Right atrium auricular region (tissue), 2 donors: ENCODE measurements at regions not wholly inside any gene's neighbourhood (a gene's known extent, or its start where the extent isn't known, plus 50 kb on each side); places are given as distances from the start of the nearest gene placed in this dataset.

Experiments
- DNase-seq: peaks from one replicate; pipeline ENCODE4 v3.0.0-alpha.2; 2019; ENCODE audit warnings: low spot score
- H3K27ac ChIP-seq, 2 donors: fragments of 200-600 bp; sonication (generic); 1 replicate in 1 of 2; 2 replicates in 1 of 2; pipeline ENCODE4 v1.5.1; 2016 to 2019
- H3K27me3 ChIP-seq, 2 donors: fragments of 200-600 bp; sonication (generic); one replicate each; pipeline versions ENCODE4 v1.5.1 to v1.6.0; 2017 to 2019
- H3K36me3 ChIP-seq: fragments of 200-600 bp; sonication (generic); one replicate; pipeline ENCODE4 v1.5.1; 2016
- H3K4me1 ChIP-seq, 2 donors: fragments of 200-600 bp; sonication (generic); one replicate each; pipeline versions ENCODE4 v1.5.1 to v1.6.0; 2017 to 2019
- H3K4me3 ChIP-seq, 2 donors: fragments of 200-600 bp; sonication (generic); 1 replicate in 1 of 2; 2 replicates in 1 of 2; pipeline ENCODE4 v1.5.1; 2017 to 2019; ENCODE audit warnings: mild to moderate bottlenecking in 1 of 2, moderate library complexity in 1 of 2
- H3K9me3 ChIP-seq, 2 donors: fragments of 200-600 bp; sonication (generic); one replicate each; pipeline ENCODE4 v1.5.1; 2019
- CTCF ChIP-seq, 2 donors: fragments of 200-600 bp; sonication (generic); IDR thresholded peaks; one replicate each; pipeline ENCODE4 v1.5.1; 2019; ENCODE audit warnings: antibody characterized with exemption in 2 of 2

DNA sequence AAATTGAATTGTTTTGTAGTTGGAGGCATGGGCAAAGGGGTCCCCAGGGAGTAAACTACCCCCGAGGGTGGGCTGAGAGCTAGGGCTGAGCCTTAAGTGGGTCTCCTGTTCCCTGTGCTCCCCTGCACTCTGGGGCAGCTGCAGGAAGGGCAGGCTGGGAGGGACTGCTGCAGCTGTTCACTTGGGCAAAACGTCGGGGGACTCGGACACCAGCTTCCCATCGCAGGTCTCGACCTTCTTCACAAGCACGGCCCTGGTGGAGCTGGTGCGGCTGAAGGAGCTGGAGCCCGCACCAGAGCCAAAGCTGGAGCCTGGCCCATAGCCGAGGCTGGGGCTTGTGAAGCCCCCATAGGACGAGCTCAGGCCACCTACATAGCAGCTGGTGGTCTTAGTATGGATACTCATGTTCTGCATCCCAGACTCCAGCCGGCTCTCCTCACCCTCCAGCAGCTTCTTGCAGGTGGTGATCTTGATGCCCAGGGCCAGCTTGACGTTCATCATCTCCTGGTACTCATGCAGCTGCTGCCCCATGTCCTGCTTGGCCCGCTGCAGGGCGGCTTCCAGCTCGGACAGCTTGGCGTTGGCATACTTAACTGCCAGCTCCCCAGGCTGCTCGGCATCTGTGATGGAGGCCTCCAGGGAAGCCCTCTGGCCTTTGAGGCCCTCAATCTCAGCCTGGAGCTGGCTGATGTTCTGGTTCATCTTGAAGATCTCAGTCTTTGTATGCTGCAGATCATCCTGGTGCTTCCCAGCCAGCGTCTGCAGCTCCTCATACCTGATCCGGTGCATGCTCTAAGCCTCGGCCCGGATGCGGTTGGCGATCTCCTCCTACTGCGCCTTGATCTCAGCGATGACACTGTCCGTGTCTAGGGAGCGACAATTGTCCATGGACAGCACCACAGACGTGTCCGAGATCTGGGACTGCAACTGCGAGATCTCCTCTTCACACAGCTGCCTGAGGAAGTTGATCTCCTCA, 423.5 kb upstream of the ARPP21 start:
- Histone ChIP-seq H3K27me3 (no peaks in the 10 kb centered on the region), H3K4me3 (no peak overlapping the region), H3K27ac (no peak overlapping the region), H3K4me1 (no peaks in the 10 kb centered on the region), H3K36me3 (no peaks in the 10 kb centered on the region), H3K9me3 (no peaks in the 10 kb centered on the region)
- DNase-seq: no peak
- no peak for TF ChIP-seq CTCF (IDR thresholded peaks at IDR 0.05)

DNA sequence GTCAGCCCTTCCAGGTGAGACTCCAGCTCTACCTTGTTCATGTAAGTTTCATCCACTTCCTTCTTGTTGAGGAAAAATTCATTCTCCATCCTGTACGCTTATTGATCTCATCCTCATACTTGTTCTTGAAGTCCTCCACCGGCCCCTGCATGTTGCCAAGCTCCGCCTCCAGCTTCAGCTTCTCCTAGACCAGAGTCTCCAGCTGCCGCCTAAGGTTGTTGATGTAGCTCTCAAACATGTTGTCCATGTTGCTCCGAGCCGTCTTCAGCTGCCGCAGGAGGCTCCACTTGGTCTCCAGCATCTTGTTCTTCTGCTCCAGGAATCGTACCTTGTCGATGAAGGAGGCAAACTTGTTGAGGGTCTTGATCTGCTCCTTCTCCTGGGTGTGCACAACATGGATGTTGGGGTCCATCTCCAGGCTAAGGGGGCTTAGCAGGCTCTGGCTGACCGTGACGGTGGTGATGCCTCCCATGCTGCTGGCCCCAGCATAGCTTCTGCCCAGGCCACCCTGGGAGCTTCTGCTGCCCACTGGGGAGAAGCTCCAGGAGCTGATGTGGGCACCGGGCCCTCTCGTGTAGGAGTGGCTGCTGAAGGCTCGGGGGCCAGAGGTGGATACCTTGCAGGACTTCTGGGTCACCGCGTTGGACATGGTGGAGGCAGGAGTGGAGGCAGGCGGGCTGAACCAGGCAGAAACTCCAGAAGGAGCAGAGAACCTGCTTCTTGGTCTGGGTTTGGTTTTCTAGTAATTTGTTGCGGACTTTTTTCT, 422.6 kb upstream of the ARPP21 start:
- no peaks in the 10 kb centered on the region for H3K9me3 ChIP-seq
- no peaks in the 10 kb centered on the region for H3K27me3 ChIP-seq
- no peaks in the 10 kb centered on the region for H3K36me3 ChIP-seq
- no peak for DNase-seq
- TF ChIP-seq CTCF (IDR thresholded peaks at IDR 0.05): no peak
- H3K4me1 ChIP-seq: no peaks in the 10 kb centered on the region
- no peak overlapping the region for H3K27ac ChIP-seq
- H3K4me3 ChIP-seq: no peak overlapping the region

DNA sequence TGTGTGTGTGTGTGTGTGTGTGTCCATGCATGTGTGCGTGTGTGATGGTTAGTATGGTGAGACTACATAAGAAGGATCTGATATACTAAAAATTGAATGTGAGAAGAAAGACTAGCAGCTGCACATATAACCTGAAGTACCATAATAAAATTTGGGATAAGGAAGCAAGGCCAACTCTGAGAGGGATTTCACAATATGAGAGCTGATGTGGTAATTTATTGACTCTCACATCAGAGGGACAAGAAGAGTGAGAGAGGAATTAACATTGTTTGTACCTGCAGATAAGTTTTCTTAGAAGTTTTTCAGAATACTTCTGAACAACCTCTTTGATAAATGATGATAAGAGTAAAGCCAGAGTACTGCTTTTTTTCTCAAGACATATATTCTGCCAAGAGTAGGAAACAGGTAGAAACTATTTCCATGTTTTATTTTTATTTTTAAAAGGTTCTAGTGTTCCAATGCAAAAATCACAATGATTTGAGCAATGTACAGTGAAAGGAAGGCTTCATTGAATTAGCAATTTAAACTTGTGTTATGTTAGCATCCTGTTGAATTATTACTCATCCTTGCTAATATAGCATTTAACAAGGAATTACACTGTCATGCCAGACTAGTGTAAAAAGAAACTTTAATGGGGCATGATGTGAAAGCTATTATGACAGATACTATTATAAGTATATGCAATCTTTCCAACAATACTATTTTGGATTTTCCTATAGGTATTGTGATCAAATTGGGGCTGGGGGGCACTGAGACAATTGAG, 415.5 kb upstream of the ARPP21 start:
- H3K36me3 ChIP-seq: no peaks in the 10 kb centered on the region
- H3K4me1 ChIP-seq: no peaks in the 10 kb centered on the region
- H3K4me3 ChIP-seq: no peak overlapping the region
- no peak for TF ChIP-seq CTCF (IDR thresholded peaks at IDR 0.05)
- DNase-seq: no peak
- no peaks in the 10 kb centered on the region for H3K9me3 ChIP-seq
- no peak overlapping the region for H3K27ac ChIP-seq
- no peaks in the 10 kb centered on the region for H3K27me3 ChIP-seq

DNA sequence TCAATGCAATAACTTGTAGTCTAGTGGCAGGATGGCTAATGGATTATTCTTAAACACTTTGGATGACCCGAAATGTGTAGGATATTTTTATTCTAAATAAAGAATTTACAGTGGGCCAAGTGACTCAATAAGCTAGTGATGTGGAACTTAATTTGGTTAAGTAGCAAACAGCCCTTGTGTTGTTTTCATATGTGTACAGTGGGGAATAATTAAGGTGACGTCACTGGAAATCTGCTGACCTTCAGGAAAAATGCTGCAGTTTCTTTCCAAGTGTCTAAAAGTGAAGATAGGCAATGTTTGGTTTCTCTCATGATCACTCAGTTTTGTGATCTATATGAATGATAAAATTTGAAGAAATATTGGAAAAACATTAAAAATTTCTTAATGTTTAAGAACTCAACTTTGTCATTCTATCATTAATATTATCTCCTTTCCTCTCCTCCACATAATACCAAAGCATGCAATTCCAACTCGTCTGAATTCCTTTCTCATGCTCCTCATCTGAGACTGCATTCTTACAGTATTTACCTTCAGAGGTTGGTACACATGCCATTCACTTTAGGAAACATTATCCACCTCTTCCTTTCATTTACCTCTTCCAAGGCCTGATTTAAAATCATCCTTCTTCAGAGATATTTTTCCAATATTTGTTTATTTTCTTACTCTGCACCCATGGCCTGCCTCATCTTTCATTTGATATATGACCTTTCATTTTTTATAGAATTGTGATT, 414.6 kb upstream of the ARPP21 start:
- H3K27me3 ChIP-seq: no peaks in the 10 kb centered on the region
- no peak for DNase-seq
- no peaks in the 10 kb centered on the region for H3K36me3 ChIP-seq
- TF ChIP-seq CTCF (IDR thresholded peaks at IDR 0.05): no peak
- H3K4me1 ChIP-seq: no peaks in the 10 kb centered on the region
- H3K4me3 ChIP-seq: no peak overlapping the region
- H3K9me3 ChIP-seq: no peaks in the 10 kb centered on the region
- H3K27ac ChIP-seq: no peak overlapping the region

DNA sequence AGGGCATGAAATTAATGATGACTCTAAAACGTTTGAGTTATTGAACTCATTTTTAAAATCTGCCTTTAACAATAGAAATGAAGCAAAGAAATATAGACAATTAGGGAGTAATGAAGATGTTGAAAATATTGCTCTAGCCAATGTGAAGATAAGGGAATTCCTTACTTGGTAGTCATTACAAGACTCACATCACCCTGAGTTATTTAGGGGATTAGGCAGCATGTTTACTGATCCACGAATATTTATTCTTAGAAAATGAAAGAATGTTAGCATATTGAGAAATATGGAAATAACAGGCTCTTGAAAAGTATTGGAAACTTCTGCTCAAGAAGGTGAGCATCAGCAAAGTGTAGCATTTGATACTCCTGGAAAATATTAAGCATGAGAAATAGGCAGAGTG, 398.1 kb upstream of the ARPP21 start:
- Histone ChIP-seq H3K9me3 (no peaks in the 10 kb centered on the region), H3K36me3 (no peaks in the 10 kb centered on the region), H3K27me3 (no peaks in the 10 kb centered on the region), H3K27ac (no peak overlapping the region), H3K4me3 (no peak overlapping the region), H3K4me1 (no peaks in the 10 kb centered on the region)
- TF ChIP-seq CTCF (IDR thresholded peaks at IDR 0.05): no peak
- DNase-seq: no peak
